ENCODE measurements at regions not wholly inside any gene's neighbourhood (a gene's known extent, or its start where the extent isn't known, plus 50 kb on each side); places are given as distances from the start of the nearest gene placed in this dataset.

GRCh38 chr1:245023222-245023621, 131.6 kb upstream of the KIF26B start:
- TF ChIP-seq CTCF (IDR thresholded peaks at IDR 0.05), result no peak
- no peak for TF ChIP-seq ZFX (IDR thresholded peaks at IDR 0.05; ENCODE audit: borderline replicate concordance)
